Activated B cell treated with CpG ODN at 0.5 μM for 24 hours (primary cell): ENCODE measurements at regions not wholly inside any gene's neighbourhood (a gene's known extent, or its start where the extent isn't known, plus 50 kb on each side); places are given as distances from the start of the nearest gene placed in this dataset.

Experiments
- ATAC-seq: fragments of 200-7000 bp; cut with Tn5 transposase; one replicate; pipeline ENCODE4 v1.10.0; 2021; ENCODE audit warnings: low read depth, mild to moderate bottlenecking, moderate library complexity
- CTCF ChIA-PET: fragments of 350-600 bp; sonication (Branson Sonifier 250); formaldehyde crosslinking; loops from one replicate; lab custom pipeline; 2021; ENCODE audit warnings: antibody characterized with exemption; lab: Charles Lee
- POLR2A ChIA-PET: fragments of 350-600 bp; sonication (Branson Sonifier 250); formaldehyde crosslinking; loops from one replicate; lab custom pipeline; 2021; ENCODE audit warnings: antibody characterized with exemption; lab: Charles Lee
- DNase-seq: peaks from one replicate; pipeline ENCODE4 v3.0.0; 2022
- H3K27ac Mint-ChIP-seq: one replicate; pipeline ENCODE4 v1.8.0; 2020; ENCODE audit warnings: mixed read lengths
- H3K27me3 Mint-ChIP-seq: one replicate; pipeline ENCODE4 v1.8.0; 2021; ENCODE audit warnings: mixed read lengths
- H3K36me3 Mint-ChIP-seq: one replicate; pipeline ENCODE4 v1.8.0; 2021; ENCODE audit warnings: low read depth, mixed read lengths
- H3K4me1 Mint-ChIP-seq: one replicate; pipeline ENCODE4 v1.8.0; 2021; ENCODE audit warnings: mixed read lengths
- H3K4me3 Mint-ChIP-seq: one replicate; pipeline ENCODE4 v1.8.0; 2020; ENCODE audit warnings: mild to moderate bottlenecking, mixed read lengths
- H3K9me3 Mint-ChIP-seq: one replicate; pipeline ENCODE4 v1.8.0; 2020; ENCODE audit warnings: mixed read lengths
- intact Hi-C: fragments of 100-400 bp; cut with micrococcal nuclease; formaldehyde crosslinking; loops from one replicate; pipeline ENCODE4 v1.15.1; 2024
- TF ChIP-seq, protein P1 (sequence below): fragments of 200-600 bp; IDR thresholded peaks from one replicate; pipeline ENCODE4 v1.8.0; 2022; ENCODE audit warnings: antibody characterized with exemption, mild to moderate bottlenecking

DNA sequence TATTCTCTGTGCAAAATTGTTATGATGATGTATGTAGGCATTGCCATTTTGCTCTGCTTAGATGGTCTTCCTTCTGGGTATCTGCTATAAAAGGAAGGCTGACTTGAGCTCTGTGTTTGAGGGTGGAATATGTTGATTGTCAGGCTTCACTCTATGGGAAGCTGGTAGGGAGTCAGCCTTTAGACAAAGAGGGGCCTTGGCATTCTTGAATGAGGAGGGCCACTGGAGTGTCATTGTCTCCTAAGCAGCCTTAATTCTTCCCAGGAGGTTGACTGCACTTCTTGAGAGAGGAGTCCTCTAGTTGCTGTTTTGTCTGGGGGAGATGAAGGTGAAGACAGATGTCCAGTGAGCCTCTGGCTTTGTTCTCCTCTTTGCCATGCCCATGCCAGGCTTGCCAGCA lies 266.8 kb downstream of the KCNRG start:
- POLR2A ChIA-PET, result interaction anchor here (0.6 kb wide), 1 partner anchor 84 kb away, joined by 3 read pairs; no protein-coding TSS in a partner anchor
- no peaks in the 10 kb centered on the region for H3K27me3 Mint-ChIP-seq
- no peak overlapping the region for H3K27ac Mint-ChIP-seq
- peaks cover 10% of the 10 kb centered on the region for H3K9me3 Mint-ChIP-seq
- peaks cover 14% of the 10 kb centered on the region for H3K4me1 Mint-ChIP-seq
- no peaks in the 10 kb centered on the region for H3K36me3 Mint-ChIP-seq
- DNase-seq, result no peak
- intact Hi-C loops, result loop anchor here (5.0 kb wide), 1 partner anchor 35 kb away; no protein-coding TSS in a partner anchor
- CTCF ChIA-PET, result no interaction called here
- ATAC-seq, result no peak
- H3K4me3 Mint-ChIP-seq, result no peak overlapping the region
- TF ChIP-seq, protein P1, sequence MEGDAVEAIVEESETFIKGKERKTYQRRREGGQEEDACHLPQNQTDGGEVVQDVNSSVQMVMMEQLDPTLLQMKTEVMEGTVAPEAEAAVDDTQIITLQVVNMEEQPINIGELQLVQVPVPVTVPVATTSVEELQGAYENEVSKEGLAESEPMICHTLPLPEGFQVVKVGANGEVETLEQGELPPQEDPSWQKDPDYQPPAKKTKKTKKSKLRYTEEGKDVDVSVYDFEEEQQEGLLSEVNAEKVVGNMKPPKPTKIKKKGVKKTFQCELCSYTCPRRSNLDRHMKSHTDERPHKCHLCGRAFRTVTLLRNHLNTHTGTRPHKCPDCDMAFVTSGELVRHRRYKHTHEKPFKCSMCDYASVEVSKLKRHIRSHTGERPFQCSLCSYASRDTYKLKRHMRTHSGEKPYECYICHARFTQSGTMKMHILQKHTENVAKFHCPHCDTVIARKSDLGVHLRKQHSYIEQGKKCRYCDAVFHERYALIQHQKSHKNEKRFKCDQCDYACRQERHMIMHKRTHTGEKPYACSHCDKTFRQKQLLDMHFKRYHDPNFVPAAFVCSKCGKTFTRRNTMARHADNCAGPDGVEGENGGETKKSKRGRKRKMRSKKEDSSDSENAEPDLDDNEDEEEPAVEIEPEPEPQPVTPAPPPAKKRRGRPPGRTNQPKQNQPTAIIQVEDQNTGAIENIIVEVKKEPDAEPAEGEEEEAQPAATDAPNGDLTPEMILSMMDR, result no peak

DNA sequence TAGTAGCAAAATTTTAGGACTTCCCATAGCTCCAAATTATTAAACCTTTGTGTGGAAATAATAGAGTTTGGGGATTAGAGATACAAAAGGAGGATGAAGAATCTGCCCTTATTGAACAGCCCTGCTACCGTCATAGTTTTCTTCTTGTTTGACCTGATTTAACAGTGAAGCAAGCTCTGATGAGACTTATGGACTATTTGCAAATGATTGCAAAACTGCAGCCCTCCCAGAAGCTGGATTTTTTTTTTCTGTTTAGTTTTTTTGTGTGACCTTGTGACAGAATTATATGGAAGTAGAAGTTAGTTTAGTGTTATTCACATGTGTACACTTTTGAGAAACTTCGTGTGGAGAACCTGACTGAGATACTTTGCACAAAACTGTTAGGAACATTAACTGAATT lies 267.8 kb downstream of the KCNRG start:
- H3K27me3 Mint-ChIP-seq, result no peaks in the 10 kb centered on the region
- no peak for ATAC-seq
- H3K9me3 Mint-ChIP-seq, result peaks cover 6% of the 10 kb centered on the region
- no peak for DNase-seq
- no peak overlapping the region for H3K4me3 Mint-ChIP-seq
- H3K27ac Mint-ChIP-seq, result no peak overlapping the region
- peaks cover 14% of the 10 kb centered on the region for H3K4me1 Mint-ChIP-seq
- intact Hi-C loops, result loop anchor here (5.0 kb wide), 1 partner anchor 36 kb away; no protein-coding TSS in a partner anchor
- no peaks in the 10 kb centered on the region for H3K36me3 Mint-ChIP-seq
- ChIA-PET POLR2A (interaction anchor here (0.6 kb wide), 1 partner anchor 352 kb away, joined by 4 read pairs; no protein-coding TSS in a partner anchor), CTCF (no interaction called here)
- TF ChIP-seq, protein P1, result no peak

- POLR2A ChIA-PET, result no interaction called here
- peak; percentile 52 for ATAC-seq
- H3K27ac Mint-ChIP-seq, result no peak overlapping the region
These were observed 269.3 kb downstream of the KCNRG start for GRCh38 chr13:50284540-50284939.

DNA sequence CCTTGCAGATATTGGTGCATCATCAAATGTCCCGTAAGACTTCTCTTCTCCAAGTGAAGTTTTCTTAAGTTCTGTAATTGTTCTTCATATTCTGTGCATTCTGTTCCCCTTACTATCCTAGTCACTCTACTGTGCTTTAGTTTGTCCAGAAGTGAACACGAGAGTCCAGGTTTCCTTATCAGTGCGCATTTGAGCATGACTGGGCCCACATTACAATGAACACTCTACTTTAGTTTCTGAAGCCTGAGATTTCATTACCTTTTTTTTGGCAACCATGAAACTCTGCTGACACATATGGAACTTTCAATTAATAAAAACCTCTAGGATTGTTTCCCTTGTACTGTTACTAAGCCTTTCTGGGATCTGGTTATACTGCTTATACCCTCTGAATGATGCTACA lies 270.0 kb downstream of the KCNRG start:
- CTCF ChIA-PET, result no interaction called here
- POLR2A ChIA-PET, result no interaction called here
- H3K4me3 Mint-ChIP-seq, result no peak overlapping the region
- H3K9me3 Mint-ChIP-seq, result peaks cover 13% of the 10 kb centered on the region
- no peaks in the 10 kb centered on the region for H3K27me3 Mint-ChIP-seq
- H3K36me3 Mint-ChIP-seq, result no peaks in the 10 kb centered on the region
- ATAC-seq (peak; percentile 14), DNase-seq (no peak)
- TF ChIP-seq, protein P1, result no peak
- H3K27ac Mint-ChIP-seq, result no peak overlapping the region
- peaks cover 14% of the 10 kb centered on the region for H3K4me1 Mint-ChIP-seq
- intact Hi-C loops, result no loop called here

More at GRCh38 chr13:50284540-50284939, 269.3 kb downstream of the KCNRG start:
- intact Hi-C loops, result loop anchor here (5.0 kb wide), 1 partner anchor 37 kb away; no protein-coding TSS in a partner anchor
- no peaks in the 10 kb centered on the region for H3K27me3 Mint-ChIP-seq
- peaks cover 6% of the 10 kb centered on the region for H3K9me3 Mint-ChIP-seq
- TF ChIP-seq, protein P1, result no peak
- H3K36me3 Mint-ChIP-seq, result no peaks in the 10 kb centered on the region
- CTCF ChIA-PET, result no interaction called here
- H3K4me1 Mint-ChIP-seq, result peaks cover 14% of the 10 kb centered on the region
- H3K4me3 Mint-ChIP-seq, result no peak overlapping the region
- no peak for DNase-seq

GRCh38 chr13:50286324-50286723 lies 271.1 kb downstream of the KCNRG start:
- Mint-ChIP-seq H3K9me3 (peaks cover 13% of the 10 kb centered on the region), H3K4me3 (no peak overlapping the region), H3K4me1 (peaks cover 14% of the 10 kb centered on the region), H3K27me3 (no peaks in the 10 kb centered on the region), H3K36me3 (no peaks in the 10 kb centered on the region), H3K27ac (no peak overlapping the region)
- ChIA-PET POLR2A (no interaction called here), CTCF (no interaction called here)
- TF ChIP-seq, protein P1, result no peak
- intact Hi-C loops, result no loop called here
- no peak for ATAC-seq
- DNase-seq, result no peak
